Bronchial epithelial cell (primary cell): ENCODE measurements at regions not wholly inside any gene's neighbourhood (a gene's known extent, or its start where the extent isn't known, plus 50 kb on each side); places are given as distances from the start of the nearest gene placed in this dataset.
"Not testable (repeated sequence)": the region's sequence is repeated elsewhere in the genome, so short reads cannot be mapped to it uniquely, and the experiment has no call there.

Experiments
- DNase-seq: peaks from one replicate; pipeline ENCODE4 v3.0.0-alpha.2; 2010; ENCODE audit warnings: low read depth
- FAIRE-seq: peaks from 2 replicates; lab custom pipeline; 2011; peaks lifted over from hg19 to GRCh38; lab: Jason Lieb, UNC
- H3K27me3 ChIP-seq: 2 replicates; pipeline ENCODE4 v1.5.1; 2011; ENCODE audit warnings: low read length; ENCODE audit not compliant: control insufficient read depth, insufficient read depth
- H3K36me3 ChIP-seq: 2 replicates; pipeline ENCODE4 v1.5.1; 2011; ENCODE audit warnings: low read length; ENCODE audit not compliant: control insufficient read depth, insufficient read depth
- H3K4me3 ChIP-seq: 2 replicates; pipeline ENCODE4 v1.5.1; 2011; ENCODE audit warnings: mild to moderate bottlenecking, low read depth, low read length, control low read depth
- TF ChIP-seq, protein P1 (sequence below): IDR thresholded peaks from 2 replicates; pipeline ENCODE4 v1.5.1; 2011; ENCODE audit warnings: mild to moderate bottlenecking, moderate library complexity, low read length, control low read depth, inconsistent platforms; ENCODE audit not compliant: insufficient read depth, severe bottlenecking

- DNase-seq: no peak
- Histone ChIP-seq H3K27me3 (peaks cover 2% of the 10 kb centered on the region), H3K4me3 (no peak overlapping the region), H3K36me3 (no peaks in the 10 kb centered on the region)
- no peak for FAIRE-seq
- TF ChIP-seq, protein P1, sequence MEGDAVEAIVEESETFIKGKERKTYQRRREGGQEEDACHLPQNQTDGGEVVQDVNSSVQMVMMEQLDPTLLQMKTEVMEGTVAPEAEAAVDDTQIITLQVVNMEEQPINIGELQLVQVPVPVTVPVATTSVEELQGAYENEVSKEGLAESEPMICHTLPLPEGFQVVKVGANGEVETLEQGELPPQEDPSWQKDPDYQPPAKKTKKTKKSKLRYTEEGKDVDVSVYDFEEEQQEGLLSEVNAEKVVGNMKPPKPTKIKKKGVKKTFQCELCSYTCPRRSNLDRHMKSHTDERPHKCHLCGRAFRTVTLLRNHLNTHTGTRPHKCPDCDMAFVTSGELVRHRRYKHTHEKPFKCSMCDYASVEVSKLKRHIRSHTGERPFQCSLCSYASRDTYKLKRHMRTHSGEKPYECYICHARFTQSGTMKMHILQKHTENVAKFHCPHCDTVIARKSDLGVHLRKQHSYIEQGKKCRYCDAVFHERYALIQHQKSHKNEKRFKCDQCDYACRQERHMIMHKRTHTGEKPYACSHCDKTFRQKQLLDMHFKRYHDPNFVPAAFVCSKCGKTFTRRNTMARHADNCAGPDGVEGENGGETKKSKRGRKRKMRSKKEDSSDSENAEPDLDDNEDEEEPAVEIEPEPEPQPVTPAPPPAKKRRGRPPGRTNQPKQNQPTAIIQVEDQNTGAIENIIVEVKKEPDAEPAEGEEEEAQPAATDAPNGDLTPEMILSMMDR: no peak
Observed at GRCh38 chr14:55838529-55839052, 258.6 kb downstream of the KTN1 start.

DNA sequence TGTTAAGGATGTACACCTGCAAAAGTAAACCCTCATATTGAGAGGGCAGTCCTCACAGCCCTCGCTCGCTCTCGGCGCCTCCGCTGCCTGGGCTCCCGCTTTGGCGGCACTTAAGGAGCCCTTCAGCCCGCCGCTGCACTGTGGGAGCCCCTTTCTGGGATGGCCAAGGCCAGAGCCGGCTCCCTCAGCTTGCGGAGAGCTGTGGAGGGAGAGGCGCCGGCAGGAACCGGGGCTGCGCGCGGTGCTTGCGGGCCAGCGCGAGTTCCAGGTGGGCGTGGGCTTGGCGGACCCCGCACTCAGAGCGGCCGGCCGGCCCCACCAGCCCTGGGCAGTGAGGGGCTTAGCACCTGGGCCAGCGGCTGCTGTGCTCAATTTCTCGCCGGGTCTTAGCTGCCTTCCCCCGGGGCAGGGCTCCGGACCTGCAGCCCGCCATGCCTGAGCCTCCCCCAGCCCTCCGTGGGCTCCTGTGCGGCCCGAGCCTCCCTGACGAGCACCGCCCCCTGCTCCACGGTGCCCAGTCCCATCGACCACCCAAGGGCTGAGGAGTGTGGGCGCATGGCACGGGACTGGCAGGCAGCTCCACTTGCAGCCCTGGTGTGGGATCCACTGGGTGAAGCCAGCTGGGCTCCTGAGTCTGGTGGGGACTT lies 259.4 kb downstream of the KTN1 start:
- not testable (repeated sequence) for FAIRE-seq, H3K4me3 ChIP-seq, H3K36me3 ChIP-seq, H3K27me3 ChIP-seq, DNase-seq

DNA sequence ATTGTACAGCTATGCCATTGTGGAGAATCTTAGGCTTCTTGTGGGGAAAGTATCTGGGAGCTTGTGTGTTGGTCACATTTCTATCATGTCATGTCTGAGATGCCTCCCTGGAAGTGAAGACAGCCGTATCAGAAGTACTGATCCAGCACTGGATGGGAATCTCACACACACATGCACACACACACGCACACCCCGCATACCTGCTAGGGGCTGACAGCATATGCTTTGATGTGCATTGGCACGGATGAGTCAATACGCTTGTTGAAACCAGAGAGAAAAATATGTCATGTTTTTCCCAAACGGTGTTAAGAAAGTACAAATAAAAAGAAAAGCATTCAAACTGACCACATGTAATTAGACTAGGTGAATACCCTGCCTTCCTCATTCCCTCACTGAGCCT lies 260.8 kb downstream of the KTN1 start:
- no peak overlapping the region for H3K4me3 ChIP-seq
- FAIRE-seq (peak; percentile 32), DNase-seq (no peak)
- H3K36me3 ChIP-seq: no peaks in the 10 kb centered on the region
- peaks cover 2% of the 10 kb centered on the region for H3K27me3 ChIP-seq
- TF ChIP-seq, protein P1: no peak

- H3K4me3 ChIP-seq: no peak overlapping the region
- DNase-seq (no peak), FAIRE-seq (no peak)
- TF ChIP-seq, protein P1: no peak
- no peaks in the 10 kb centered on the region for H3K36me3 ChIP-seq
- H3K27me3 ChIP-seq: peaks cover 2% of the 10 kb centered on the region
Observed at GRCh38 chr14:55841625-55842024, 261.6 kb downstream of the KTN1 start.

- TF ChIP-seq, protein P1: no peak
- H3K36me3 ChIP-seq: no peaks in the 10 kb centered on the region
- H3K27me3 ChIP-seq: no peaks in the 10 kb centered on the region
- no peak for FAIRE-seq
- peak; percentile 13 for DNase-seq
- no peak overlapping the region for H3K4me3 ChIP-seq
Observed at GRCh38 chr14:55843718-55844403, 263.9 kb downstream of the KTN1 start.

GRCh38 chr14:55845963-55846825 lies 266.2 kb downstream of the KTN1 start:
- TF ChIP-seq, protein P1: no peak
- Histone ChIP-seq H3K4me3 (no peak overlapping the region), H3K27me3 (no peaks in the 10 kb centered on the region), H3K36me3 (no peaks in the 10 kb centered on the region)
- peak; percentile 10 for DNase-seq
- no peak for FAIRE-seq
